Parathyroid adenoma (tissue), 2 donors: ENCODE measurements at regions not wholly inside any gene's neighbourhood (a gene's known extent, or its start where the extent isn't known, plus 50 kb on each side); places are given as distances from the start of the nearest gene placed in this dataset.
"Not testable (repeated sequence)": the region's sequence is repeated elsewhere in the genome, so short reads cannot be mapped to it uniquely, and the experiment has no call there.

Source experiments
- H2AFZ ChIP-seq: fragments of 300-600 bp; sonication (generic); one replicate; pipeline ENCODE4 v1.7.0; 2017; ENCODE audit warnings: antibody characterized with exemption, mild to moderate bottlenecking
- H3K27ac ChIP-seq: fragments of 300-600 bp; sonication (generic); one replicate; pipeline ENCODE4 v1.7.0; 2017
- H3K27me3 ChIP-seq: fragments of 300-600 bp; sonication (generic); one replicate; pipeline ENCODE4 v1.7.0; 2017; ENCODE audit warnings: low read length; ENCODE audit not compliant: control insufficient read depth, insufficient read depth
- H3K36me3 ChIP-seq: fragments of 300-600 bp; sonication (generic); one replicate; pipeline ENCODE4 v1.7.0; 2017; ENCODE audit warnings: low read length; ENCODE audit not compliant: control insufficient read depth, insufficient read depth
- H3K4me1 ChIP-seq: fragments of 300-600 bp; sonication (generic); one replicate; pipeline ENCODE4 v1.7.0; 2017; ENCODE audit warnings: control low read depth
- H3K4me2 ChIP-seq: fragments of 300-600 bp; sonication (generic); one replicate; pipeline ENCODE4 v1.7.0; 2017; ENCODE audit warnings: low read length
- H3K4me3 ChIP-seq: fragments of 300-600 bp; sonication (generic); one replicate; pipeline ENCODE4 v1.7.0; 2017; ENCODE audit warnings: low read depth, low read length
- H3K79me2 ChIP-seq: fragments of 300-600 bp; sonication (generic); one replicate; pipeline ENCODE4 v1.7.0; 2017; ENCODE audit warnings: control low read depth
- H3K9ac ChIP-seq: fragments of 300-600 bp; sonication (generic); one replicate; pipeline ENCODE4 v1.7.0; 2017; ENCODE audit warnings: mild to moderate bottlenecking
- H3K9me3 ChIP-seq: fragments of 300-600 bp; sonication (generic); one replicate; pipeline ENCODE4 v1.7.0; 2017; ENCODE audit warnings: low read length; ENCODE audit not compliant: control insufficient read depth
- TF ChIP-seq, protein P1 (sequence below): fragments of 300-600 bp; sonication (generic); IDR thresholded peaks from one replicate; pipeline ENCODE4 v1.7.0; 2017; ENCODE audit warnings: antibody characterized with exemption, mild to moderate bottlenecking
- donor health status: primary hyperparathyroidism.

DNA sequence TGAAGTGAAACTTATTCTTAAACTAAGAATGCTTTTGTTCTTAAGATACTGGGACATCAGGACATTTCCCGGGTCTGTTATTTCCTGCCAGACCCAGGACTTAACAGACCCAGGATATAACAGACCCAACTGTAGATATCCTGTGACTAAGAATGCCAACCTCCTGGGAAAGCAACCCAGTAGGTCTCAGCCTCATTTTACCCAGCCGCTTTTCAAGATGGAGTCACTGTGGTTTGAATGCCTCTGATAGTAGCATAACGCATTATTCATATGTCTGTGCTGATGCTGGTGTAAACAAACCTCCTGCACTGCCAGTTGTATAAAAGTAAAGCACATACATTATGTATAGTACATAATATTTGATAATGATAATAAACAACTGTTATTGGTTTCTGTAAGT lies 185.8 kb upstream of the GPRIN3 start:
- H3K4me1 ChIP-seq: no peaks in the 10 kb centered on the region
- no peak overlapping the region for H3K4me3 ChIP-seq
- no peak overlapping the region for H3K27ac ChIP-seq
- no peak overlapping the region for H3K9ac ChIP-seq
- no peaks in the 10 kb centered on the region for H3K36me3 ChIP-seq
- H3K79me2 ChIP-seq: no peaks in the 10 kb centered on the region
- no peaks in the 10 kb centered on the region for H3K9me3 ChIP-seq
- no peak overlapping the region for H2AFZ ChIP-seq
- no peaks in the 10 kb centered on the region for H3K27me3 ChIP-seq
- H3K4me2 ChIP-seq: no peak overlapping the region
- TF ChIP-seq, protein P1, sequence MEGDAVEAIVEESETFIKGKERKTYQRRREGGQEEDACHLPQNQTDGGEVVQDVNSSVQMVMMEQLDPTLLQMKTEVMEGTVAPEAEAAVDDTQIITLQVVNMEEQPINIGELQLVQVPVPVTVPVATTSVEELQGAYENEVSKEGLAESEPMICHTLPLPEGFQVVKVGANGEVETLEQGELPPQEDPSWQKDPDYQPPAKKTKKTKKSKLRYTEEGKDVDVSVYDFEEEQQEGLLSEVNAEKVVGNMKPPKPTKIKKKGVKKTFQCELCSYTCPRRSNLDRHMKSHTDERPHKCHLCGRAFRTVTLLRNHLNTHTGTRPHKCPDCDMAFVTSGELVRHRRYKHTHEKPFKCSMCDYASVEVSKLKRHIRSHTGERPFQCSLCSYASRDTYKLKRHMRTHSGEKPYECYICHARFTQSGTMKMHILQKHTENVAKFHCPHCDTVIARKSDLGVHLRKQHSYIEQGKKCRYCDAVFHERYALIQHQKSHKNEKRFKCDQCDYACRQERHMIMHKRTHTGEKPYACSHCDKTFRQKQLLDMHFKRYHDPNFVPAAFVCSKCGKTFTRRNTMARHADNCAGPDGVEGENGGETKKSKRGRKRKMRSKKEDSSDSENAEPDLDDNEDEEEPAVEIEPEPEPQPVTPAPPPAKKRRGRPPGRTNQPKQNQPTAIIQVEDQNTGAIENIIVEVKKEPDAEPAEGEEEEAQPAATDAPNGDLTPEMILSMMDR: no peak

DNA sequence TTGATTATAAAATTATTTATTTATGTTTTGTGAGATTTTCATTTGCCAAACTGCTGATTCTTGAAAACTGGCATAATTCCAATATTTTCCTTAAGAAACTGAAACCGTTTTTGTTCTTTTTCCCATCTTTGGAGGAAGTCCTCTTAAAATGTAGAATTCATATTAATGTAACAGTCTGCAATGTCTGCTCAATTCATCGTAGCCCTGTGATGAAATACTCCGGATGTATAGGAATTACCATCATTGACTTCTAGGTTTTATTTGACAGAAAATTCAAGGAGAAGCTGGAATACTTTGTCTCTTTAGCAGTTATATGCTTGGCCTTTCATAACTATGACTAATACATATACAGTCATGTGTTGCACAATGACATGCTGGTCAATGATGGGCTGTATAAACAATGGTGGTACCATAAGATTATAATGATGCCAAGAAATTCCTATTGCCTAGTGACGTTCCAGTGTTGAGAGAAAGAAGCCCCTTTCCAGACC lies 185.0 kb upstream of the GPRIN3 start:
- TF ChIP-seq, protein P1: no peak
- H3K27ac ChIP-seq: no peak overlapping the region

DNA sequence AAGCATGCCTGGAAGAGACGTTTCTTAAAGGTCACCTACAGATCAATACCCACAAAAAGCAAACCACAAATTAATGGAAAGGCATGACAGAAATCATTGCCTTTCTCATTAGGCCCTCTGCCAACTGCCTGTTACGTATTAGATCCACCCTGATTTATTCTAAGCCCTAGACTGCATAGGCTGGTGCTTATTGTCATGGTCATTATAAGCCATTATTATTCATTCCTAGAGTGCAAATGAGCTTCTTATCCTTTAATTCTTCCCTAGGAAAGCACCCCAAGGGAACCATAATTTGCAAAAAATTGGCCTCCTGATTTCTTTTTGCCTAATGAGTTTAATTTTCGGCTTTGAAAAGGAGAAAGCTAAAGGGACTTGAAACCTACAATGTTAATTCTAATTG lies 184.2 kb upstream of the GPRIN3 start:
- H3K36me3 ChIP-seq: no peaks in the 10 kb centered on the region
- H3K4me1 ChIP-seq: no peaks in the 10 kb centered on the region
- TF ChIP-seq, protein P1: no peak
- H3K4me3 ChIP-seq: no peak overlapping the region
- no peaks in the 10 kb centered on the region for H3K9me3 ChIP-seq
- no peak overlapping the region for H3K4me2 ChIP-seq
- no peaks in the 10 kb centered on the region for H3K27me3 ChIP-seq
- no peak overlapping the region for H2AFZ ChIP-seq
- H3K9ac ChIP-seq: no peak overlapping the region
- no peaks in the 10 kb centered on the region for H3K79me2 ChIP-seq
- H3K27ac ChIP-seq: no peak overlapping the region

More for the DNA sequence above, 185.0 kb upstream of the GPRIN3 start:
- Histone ChIP-seq H3K79me2 (no peaks in the 10 kb centered on the region), H3K36me3 (no peaks in the 10 kb centered on the region), H3K4me2 (no peak overlapping the region), H3K4me1 (no peaks in the 10 kb centered on the region), H3K9me3 (no peaks in the 10 kb centered on the region), H3K27me3 (no peaks in the 10 kb centered on the region), H3K9ac (no peak overlapping the region), H2AFZ (no peak overlapping the region), H3K4me3 (no peak overlapping the region)

DNA sequence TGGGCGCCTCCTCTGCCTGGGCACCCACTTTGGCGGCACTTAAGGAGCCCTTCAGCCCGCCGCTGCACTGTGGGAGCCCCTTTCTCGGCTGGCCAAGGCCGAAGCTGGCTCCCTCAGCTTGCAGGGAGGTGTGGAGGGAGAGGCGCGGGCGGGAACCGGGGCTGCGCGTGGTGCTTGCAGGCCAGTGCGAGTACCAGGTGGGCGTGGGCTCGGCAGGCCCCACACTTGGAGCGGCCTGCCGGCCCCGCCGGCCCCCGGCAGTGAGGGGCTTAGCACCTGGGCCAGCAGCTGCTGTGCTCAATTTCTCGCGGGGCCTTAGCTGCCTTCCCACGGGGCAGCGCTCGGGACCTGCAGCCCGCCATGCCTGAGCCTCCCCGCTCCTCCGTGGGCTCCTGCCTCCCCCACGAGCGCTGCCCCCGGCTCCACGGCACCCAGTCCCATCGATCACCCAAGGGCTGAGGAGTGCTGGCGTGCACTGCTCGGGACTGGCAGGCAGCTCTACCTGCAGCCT lies 182.4 kb upstream of the GPRIN3 start:
- H3K27ac ChIP-seq, H3K9ac ChIP-seq, H2AFZ ChIP-seq, H3K4me3 ChIP-seq, H3K9me3 ChIP-seq, H3K79me2 ChIP-seq, H3K4me2 ChIP-seq, H3K4me1 ChIP-seq, H3K27me3 ChIP-seq, H3K36me3 ChIP-seq: not testable (repeated sequence)

DNA sequence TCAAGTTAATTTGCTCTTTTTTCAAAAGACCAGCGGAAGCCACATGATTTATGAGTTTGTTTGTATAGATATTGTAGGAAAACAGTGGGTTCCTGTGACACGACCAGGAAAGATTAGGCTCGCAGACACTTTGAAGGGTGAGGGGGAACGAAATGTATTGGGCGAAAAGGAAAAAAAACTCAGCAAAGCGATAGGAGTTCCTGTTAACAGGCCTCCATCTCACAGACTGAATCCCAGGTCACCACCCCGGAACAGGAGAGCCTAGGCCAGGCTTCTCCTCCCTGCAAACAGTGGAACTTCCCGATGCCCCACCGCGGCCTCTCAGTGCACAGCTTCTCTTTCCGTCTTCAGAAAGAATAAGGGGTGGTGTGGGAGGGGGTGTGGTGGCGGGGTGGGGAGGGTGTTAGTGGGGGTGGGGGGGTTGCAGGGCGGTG lies 181.8 kb upstream of the GPRIN3 start:
- H3K36me3 ChIP-seq: no peaks in the 10 kb centered on the region
- H3K9me3 ChIP-seq: no peaks in the 10 kb centered on the region
- no peak overlapping the region for H3K4me2 ChIP-seq
- no peak overlapping the region for H3K27ac ChIP-seq
- no peaks in the 10 kb centered on the region for H3K4me1 ChIP-seq
- H3K4me3 ChIP-seq: no peak overlapping the region
- H2AFZ ChIP-seq: no peak overlapping the region
- H3K27me3 ChIP-seq: no peaks in the 10 kb centered on the region
- no peak overlapping the region for H3K9ac ChIP-seq
- H3K79me2 ChIP-seq: no peaks in the 10 kb centered on the region
- TF ChIP-seq, protein P1: no peak
